ENCODE measurements at regions not wholly inside any gene's neighbourhood (a gene's known extent, or its start where the extent isn't known, plus 50 kb on each side); places are given as distances from the start of the nearest gene placed in this dataset.

DNA sequence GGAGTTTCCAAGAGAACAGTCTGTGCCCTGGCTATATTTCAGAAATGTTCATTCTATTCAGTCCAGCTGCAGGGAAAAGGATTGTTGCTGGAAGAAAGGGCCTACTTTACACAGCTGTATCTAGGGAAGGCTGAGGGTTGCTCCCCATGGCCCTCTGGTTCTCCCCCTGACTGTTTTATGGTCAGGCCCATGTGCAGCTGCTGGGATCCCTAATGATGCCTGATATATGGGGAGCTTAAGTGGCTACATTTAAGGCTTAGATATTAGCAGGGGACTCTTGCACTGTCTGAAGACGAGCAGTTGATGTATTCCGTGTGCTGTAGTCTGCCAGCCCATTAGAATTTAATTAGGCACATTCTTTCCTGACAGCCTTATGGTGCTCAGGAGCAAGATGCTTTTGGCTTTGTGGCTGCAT lies 72.0 kb downstream of the FAM43A start:
- Histone ChIP-seq H3K18ac (ENCODE audit: low read length) (no peak overlapping the region), H3K4me1 (ENCODE audit: control insufficient read depth in 1 of 2, insufficient read depth in 2 of 2, low read length in 2 of 2) (peaks cover 0 to 5% of the 10 kb centered on the region in 2 experiments), H3K79me2 (ENCODE audit: control insufficient read depth, insufficient read depth, low read length, poor library complexity) (no peaks in the 10 kb centered on the region), H3K27ac (ENCODE audit: low read depth, low read length) (no peak overlapping the region), H3K23ac (ENCODE audit: low read length) (no peak overlapping the region), H4K12ac (ENCODE audit: low read depth, low read length) (no peak overlapping the region), H3K36me3 (ENCODE audit: control insufficient read depth in 1 of 2, insufficient read depth in 2 of 2, low read length in 2 of 2) (no peaks in the 10 kb centered on the region), H2AK5ac (ENCODE audit: low read length) (no peak overlapping the region), H4K8ac (ENCODE audit: low read depth, low read length) (no peak overlapping the region), H3K4me2 (ENCODE audit: low read length) (no peak overlapping the region), H3K14ac (ENCODE audit: low read length) (no peak overlapping the region), H3K9me3 (ENCODE audit: insufficient read depth, low read depth, low read length) (no peaks in the 10 kb centered on the region), H2BK12ac (ENCODE audit: low read length) (no peak overlapping the region), H3K4ac (ENCODE audit: low read depth, low read length) (no peak overlapping the region), H3K79me1 (ENCODE audit: low read length) (no peaks in the 10 kb centered on the region), H2AFZ (ENCODE audit: insufficient read depth, low read length, poor library complexity) (no peak overlapping the region), H3K27me3 (ENCODE audit: insufficient read depth, low read length) (no peaks in the 10 kb centered on the region), H4K91ac (ENCODE audit: low read depth, low read length) (no peak overlapping the region), H2BK120ac (ENCODE audit: insufficient read depth, low read length, poor library complexity) (no peak overlapping the region), H3K9ac (ENCODE audit: low read length) (no peak overlapping the region), H2BK5ac (ENCODE audit: low read depth, low read length, poor library complexity) (no peak overlapping the region), H3K4me3 (ENCODE audit: low read depth, low read length) (no peak overlapping the region)
- no peak for DNase-seq
- WGBS (ENCODE audit: extremely low coverage, insufficient coverage, insufficient read length) = no CpG with 5 or more reads among the region's 2 CpGs

DNA sequence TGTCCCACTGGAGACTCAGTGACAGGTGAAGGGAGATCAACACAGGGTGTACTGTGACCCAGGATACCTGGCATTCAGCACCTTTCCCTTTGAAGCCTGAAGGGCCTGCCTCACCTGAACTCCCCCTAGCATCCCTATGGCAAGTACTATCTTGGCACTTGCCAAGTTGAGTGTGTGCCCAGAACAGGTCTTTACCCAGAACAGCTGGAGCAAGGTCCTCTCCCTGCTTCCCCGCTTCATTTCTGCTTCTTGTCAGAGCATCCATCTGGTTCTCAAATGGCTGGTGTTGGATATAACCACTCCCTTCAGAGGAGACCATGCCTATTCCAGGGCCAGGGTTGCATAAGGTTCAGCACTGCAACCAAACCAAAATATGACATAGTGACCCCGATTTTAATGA lies 73.0 kb downstream of the FAM43A start:
- no peaks in the 10 kb centered on the region for H3K79me2 ChIP-seq (ENCODE audit: control insufficient read depth, insufficient read depth, low read length, poor library complexity)
- no peak overlapping the region for H3K9ac ChIP-seq (ENCODE audit: low read length)
- no peaks in the 10 kb centered on the region for H3K27me3 ChIP-seq (ENCODE audit: insufficient read depth, low read length)
- H2BK120ac ChIP-seq (ENCODE audit: insufficient read depth, low read length, poor library complexity) = no peak overlapping the region
- H3K36me3 ChIP-seq (ENCODE audit: control insufficient read depth in 1 of 2, insufficient read depth in 2 of 2, low read length in 2 of 2) = no peaks in the 10 kb centered on the region
- H2BK5ac ChIP-seq (ENCODE audit: low read depth, low read length, poor library complexity) = no peak overlapping the region
- H4K8ac ChIP-seq (ENCODE audit: low read depth, low read length) = no peak overlapping the region
- WGBS (ENCODE audit: extremely low coverage, insufficient coverage, insufficient read length) = no CpG with 5 or more reads among the region's 2 CpGs
- H4K12ac ChIP-seq (ENCODE audit: low read depth, low read length) = no peak overlapping the region
- H3K4me2 ChIP-seq (ENCODE audit: low read length) = no peak overlapping the region
- no peak overlapping the region for H3K27ac ChIP-seq (ENCODE audit: low read depth, low read length)
- H4K91ac ChIP-seq (ENCODE audit: low read depth, low read length) = no peak overlapping the region
- no peak overlapping the region for H2BK12ac ChIP-seq (ENCODE audit: low read length)
- no peaks in the 10 kb centered on the region for H3K9me3 ChIP-seq (ENCODE audit: insufficient read depth, low read depth, low read length)
- no peaks in the 10 kb centered on the region for H3K79me1 ChIP-seq (ENCODE audit: low read length)
- H3K4ac ChIP-seq (ENCODE audit: low read depth, low read length) = no peak overlapping the region
- H3K18ac ChIP-seq (ENCODE audit: low read length) = no peak overlapping the region
- H3K23ac ChIP-seq (ENCODE audit: low read length) = no peak overlapping the region
- H3K14ac ChIP-seq (ENCODE audit: low read length) = no peak overlapping the region
- no peak for DNase-seq
- H2AK5ac ChIP-seq (ENCODE audit: low read length) = no peak overlapping the region
- H2AFZ ChIP-seq (ENCODE audit: insufficient read depth, low read length, poor library complexity) = no peak overlapping the region
- H3K4me3 ChIP-seq (ENCODE audit: low read depth, low read length) = no peak overlapping the region
- peaks cover 0 to 5% of the 10 kb centered on the region in 2 experiments for H3K4me1 ChIP-seq (ENCODE audit: control insufficient read depth in 1 of 2, insufficient read depth in 2 of 2, low read length in 2 of 2)

DNA sequence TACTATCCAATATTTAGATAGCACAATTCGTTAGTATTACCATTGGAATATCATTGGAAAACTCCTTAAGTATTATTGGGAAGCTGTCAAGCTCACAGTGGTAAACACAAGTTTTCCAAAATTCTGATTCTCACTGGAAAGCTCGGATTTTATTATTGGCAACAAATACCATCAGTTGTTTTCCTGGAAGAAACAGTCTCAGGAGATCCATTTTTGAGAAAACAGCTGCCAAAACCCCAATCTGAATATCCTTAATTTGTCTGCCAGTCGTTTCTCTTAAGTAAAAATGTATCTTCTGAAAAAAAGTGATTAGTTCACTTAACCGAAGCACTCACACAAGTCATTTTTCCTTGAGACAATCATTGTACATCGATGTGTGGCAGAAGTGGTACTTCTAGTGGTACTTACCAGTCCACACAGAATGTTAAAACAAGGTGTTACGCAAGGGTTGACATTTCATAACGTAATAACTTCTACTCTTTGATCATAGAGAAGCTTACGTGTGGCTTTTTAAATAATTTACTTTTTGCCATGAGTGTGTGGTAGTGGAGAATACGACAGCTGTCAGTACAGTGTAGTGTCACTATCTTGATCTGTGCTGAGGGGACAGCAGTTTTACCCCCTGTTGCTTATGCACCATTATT lies 74.9 kb downstream of the FAM43A start:
- no peak overlapping the region for H3K4me2 ChIP-seq (ENCODE audit: low read length)
- H3K4ac ChIP-seq (ENCODE audit: low read depth, low read length) = no peak overlapping the region
- peak in 1 of 2 donors; percentile 57 for DNase-seq
- no peak overlapping the region for H4K91ac ChIP-seq (ENCODE audit: low read depth, low read length)
- H3K23ac ChIP-seq (ENCODE audit: low read length) = no peak overlapping the region
- no peak overlapping the region for H2BK5ac ChIP-seq (ENCODE audit: low read depth, low read length, poor library complexity)
- H3K79me2 ChIP-seq (ENCODE audit: control insufficient read depth, insufficient read depth, low read length, poor library complexity) = no peaks in the 10 kb centered on the region
- H3K18ac ChIP-seq (ENCODE audit: low read length) = no peak overlapping the region
- H2BK12ac ChIP-seq (ENCODE audit: low read length) = no peak overlapping the region
- H4K12ac ChIP-seq (ENCODE audit: low read depth, low read length) = no peak overlapping the region
- no peak overlapping the region for H3K4me3 ChIP-seq (ENCODE audit: low read depth, low read length)
- H4K8ac ChIP-seq (ENCODE audit: low read depth, low read length) = no peak overlapping the region
- peaks cover 0 to 5% of the 10 kb centered on the region in 2 experiments for H3K4me1 ChIP-seq (ENCODE audit: control insufficient read depth in 1 of 2, insufficient read depth in 2 of 2, low read length in 2 of 2)
- H3K14ac ChIP-seq (ENCODE audit: low read length) = no peak overlapping the region
- WGBS (ENCODE audit: extremely low coverage, insufficient coverage, insufficient read length) = no CpG with 5 or more reads among the region's 9 CpGs
- no peak overlapping the region for H3K9ac ChIP-seq (ENCODE audit: low read length)
- no peaks in the 10 kb centered on the region for H3K27me3 ChIP-seq (ENCODE audit: insufficient read depth, low read length)
- H3K79me1 ChIP-seq (ENCODE audit: low read length) = no peaks in the 10 kb centered on the region
- H2AFZ ChIP-seq (ENCODE audit: insufficient read depth, low read length, poor library complexity) = no peak overlapping the region
- no peaks in the 10 kb centered on the region for H3K9me3 ChIP-seq (ENCODE audit: insufficient read depth, low read depth, low read length)
- H2AK5ac ChIP-seq (ENCODE audit: low read length) = no peak overlapping the region
- H3K36me3 ChIP-seq (ENCODE audit: control insufficient read depth in 1 of 2, insufficient read depth in 2 of 2, low read length in 2 of 2) = no peaks in the 10 kb centered on the region
- H3K27ac ChIP-seq (ENCODE audit: low read depth, low read length) = no peak overlapping the region
- H2BK120ac ChIP-seq (ENCODE audit: insufficient read depth, low read length, poor library complexity) = no peak overlapping the region

DNA sequence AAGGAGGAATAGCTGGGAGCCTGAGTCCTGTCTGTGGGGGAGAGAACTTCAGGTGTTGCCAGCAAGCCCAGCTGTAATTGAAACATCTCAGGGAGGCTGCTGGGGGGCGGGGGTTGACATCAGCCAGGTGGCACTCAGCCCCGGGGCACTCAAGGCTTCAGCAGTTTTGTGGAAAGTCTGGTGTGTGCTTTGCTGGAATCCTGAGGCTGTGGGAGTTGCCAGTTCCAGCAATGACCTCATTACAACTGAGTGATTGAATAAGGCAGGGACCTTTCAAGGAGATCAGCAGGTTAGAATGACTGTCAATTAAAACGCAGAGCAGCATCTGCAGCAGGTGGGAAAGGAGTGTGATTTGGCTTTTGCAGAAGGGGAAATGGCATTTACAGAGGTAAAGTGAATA lies 75.7 kb downstream of the FAM43A start:
- WGBS (ENCODE audit: extremely low coverage, insufficient coverage, insufficient read length) = no CpG with 5 or more reads among the region's 3 CpGs
- H2BK12ac ChIP-seq (ENCODE audit: low read length) = no peak overlapping the region
- peaks cover 0 to 5% of the 10 kb centered on the region in 2 experiments for H3K4me1 ChIP-seq (ENCODE audit: control insufficient read depth in 1 of 2, insufficient read depth in 2 of 2, low read length in 2 of 2)

More for the DNA sequence above, 75.7 kb downstream of the FAM43A start:
- peak; percentile 8 to 47 for DNase-seq
- no peak overlapping the region for H3K9ac ChIP-seq (ENCODE audit: low read length)
- H3K4me2 ChIP-seq (ENCODE audit: low read length) = no peak overlapping the region
- H3K23ac ChIP-seq (ENCODE audit: low read length) = no peak overlapping the region
- H2BK120ac ChIP-seq (ENCODE audit: insufficient read depth, low read length, poor library complexity) = no peak overlapping the region
- no peak overlapping the region for H3K27ac ChIP-seq (ENCODE audit: low read depth, low read length)
- no peak overlapping the region for H3K4ac ChIP-seq (ENCODE audit: low read depth, low read length)
- no peaks in the 10 kb centered on the region for H3K9me3 ChIP-seq (ENCODE audit: insufficient read depth, low read depth, low read length)
- no peak overlapping the region for H2AFZ ChIP-seq (ENCODE audit: insufficient read depth, low read length, poor library complexity)
- H3K79me1 ChIP-seq (ENCODE audit: low read length) = no peaks in the 10 kb centered on the region
- H3K27me3 ChIP-seq (ENCODE audit: insufficient read depth, low read length) = no peaks in the 10 kb centered on the region
- no peak overlapping the region for H2BK5ac ChIP-seq (ENCODE audit: low read depth, low read length, poor library complexity)
- no peaks in the 10 kb centered on the region for H3K36me3 ChIP-seq (ENCODE audit: control insufficient read depth in 1 of 2, insufficient read depth in 2 of 2, low read length in 2 of 2)
- no peak overlapping the region for H4K12ac ChIP-seq (ENCODE audit: low read depth, low read length)
- no peak overlapping the region for H4K8ac ChIP-seq (ENCODE audit: low read depth, low read length)
- H3K14ac ChIP-seq (ENCODE audit: low read length) = no peak overlapping the region
- no peak overlapping the region for H2AK5ac ChIP-seq (ENCODE audit: low read length)
- H3K79me2 ChIP-seq (ENCODE audit: control insufficient read depth, insufficient read depth, low read length, poor library complexity) = no peaks in the 10 kb centered on the region
- H3K18ac ChIP-seq (ENCODE audit: low read length) = no peak overlapping the region
- no peak overlapping the region for H3K4me3 ChIP-seq (ENCODE audit: low read depth, low read length)
- no peak overlapping the region for H4K91ac ChIP-seq (ENCODE audit: low read depth, low read length)
